ENCODE measurements at regions not wholly inside any gene's neighbourhood (a gene's known extent, or its start where the extent isn't known, plus 50 kb on each side); places are given as distances from the start of the nearest gene placed in this dataset.

- DNase-seq: peak; percentile 6
Measured at GRCh38 chr10:78162853-78163252, 129.2 kb downstream of the RPS24 start.

- no peak for DNase-seq
Measured at GRCh38 chr10:78164702-78165101, 131.0 kb downstream of the RPS24 start.

GRCh38 chr10:78165172-78165571 lies 131.5 kb downstream of the RPS24 start:
- DNase-seq: no peak

GRCh38 chr10:78165617-78166016 lies 132.0 kb downstream of the RPS24 start:
- no peak for DNase-seq

GRCh38 chr10:78166261-78166660 lies 132.6 kb downstream of the RPS24 start:
- DNase-seq: no peak

- no peak for DNase-seq
Measured at GRCh38 chr10:78169214-78169613, 135.6 kb downstream of the RPS24 start.

- peak; percentile 62 for DNase-seq
Measured at GRCh38 chr10:78170026-78170475, 136.4 kb downstream of the RPS24 start.

- DNase-seq: no peak
Measured at GRCh38 chr10:78171633-78172400, 138.2 kb downstream of the RPS24 start.

- DNase-seq: no peak
Measured at GRCh38 chr10:78173360-78174015, 139.8 kb downstream of the RPS24 start.

- no peak for DNase-seq
Measured at GRCh38 chr10:78175444-78176015, 141.9 kb downstream of the RPS24 start.

GRCh38 chr10:78176320-78177317 lies 143.0 kb downstream of the RPS24 start:
- no peak for DNase-seq

- no peak for DNase-seq
Measured at GRCh38 chr10:78177491-78178185, 144.0 kb downstream of the RPS24 start.

GRCh38 chr10:78178397-78178796 lies 144.7 kb downstream of the RPS24 start:
- DNase-seq: no peak

GRCh38 chr10:78178940-78179339 lies 145.3 kb downstream of the RPS24 start:
- peak; percentile 20 for DNase-seq

- no peak for DNase-seq
Measured at GRCh38 chr10:78179886-78180705, 146.4 kb downstream of the RPS24 start.

GRCh38 chr10:78181381-78182055 lies 147.9 kb downstream of the RPS24 start:
- DNase-seq: no peak

- DNase-seq: no peak
Measured at GRCh38 chr10:78182841-78183240, 149.2 kb downstream of the RPS24 start.

GRCh38 chr10:78184851-78185692 lies 151.4 kb downstream of the RPS24 start:
- no peak for DNase-seq

GRCh38 chr10:78185693-78186055 lies 152.0 kb downstream of the RPS24 start:
- no peak for DNase-seq
